HL-60 (cell line): ENCODE measurements at regions not wholly inside any gene's neighbourhood (a gene's known extent, or its start where the extent isn't known, plus 50 kb on each side); places are given as distances from the start of the nearest gene placed in this dataset.

Experiments
- POLR2AphosphoS5 ChIP-seq: IDR thresholded peaks from 2 replicates; pipeline ENCODE4 v1.6.1; 2012; ENCODE audit warnings: low read depth
- REST ChIP-seq: IDR thresholded peaks from 2 replicates; pipeline ENCODE4 v1.6.1; 2012; ENCODE audit warnings: low read depth; ENCODE audit not compliant: insufficient replicate concordance
- SPI1 ChIP-seq: IDR thresholded peaks from 2 replicates; pipeline ENCODE4 v1.6.1; 2012; ENCODE audit warnings: low read depth, mild to moderate bottlenecking, borderline replicate concordance
- TF ChIP-seq, protein P1 (sequence below): IDR thresholded peaks from one replicate; pipeline ENCODE4 v1.5.1; 2011; ENCODE audit warnings: low read length, control low read depth, inconsistent platforms; ENCODE audit not compliant: insufficient read depth

- TF ChIP-seq, protein P1, sequence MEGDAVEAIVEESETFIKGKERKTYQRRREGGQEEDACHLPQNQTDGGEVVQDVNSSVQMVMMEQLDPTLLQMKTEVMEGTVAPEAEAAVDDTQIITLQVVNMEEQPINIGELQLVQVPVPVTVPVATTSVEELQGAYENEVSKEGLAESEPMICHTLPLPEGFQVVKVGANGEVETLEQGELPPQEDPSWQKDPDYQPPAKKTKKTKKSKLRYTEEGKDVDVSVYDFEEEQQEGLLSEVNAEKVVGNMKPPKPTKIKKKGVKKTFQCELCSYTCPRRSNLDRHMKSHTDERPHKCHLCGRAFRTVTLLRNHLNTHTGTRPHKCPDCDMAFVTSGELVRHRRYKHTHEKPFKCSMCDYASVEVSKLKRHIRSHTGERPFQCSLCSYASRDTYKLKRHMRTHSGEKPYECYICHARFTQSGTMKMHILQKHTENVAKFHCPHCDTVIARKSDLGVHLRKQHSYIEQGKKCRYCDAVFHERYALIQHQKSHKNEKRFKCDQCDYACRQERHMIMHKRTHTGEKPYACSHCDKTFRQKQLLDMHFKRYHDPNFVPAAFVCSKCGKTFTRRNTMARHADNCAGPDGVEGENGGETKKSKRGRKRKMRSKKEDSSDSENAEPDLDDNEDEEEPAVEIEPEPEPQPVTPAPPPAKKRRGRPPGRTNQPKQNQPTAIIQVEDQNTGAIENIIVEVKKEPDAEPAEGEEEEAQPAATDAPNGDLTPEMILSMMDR: no peak
- no peak for TF ChIP-seq SPI1
- no peak for TF ChIP-seq REST
- TF ChIP-seq POLR2AphosphoS5: no peak
Measured at GRCh38 chr12:38424436-38424835, 107.9 kb downstream of the ALG10B start.
